GM18511 (cell line): ENCODE measurements at regions not wholly inside any gene's neighbourhood (a gene's known extent, or its start where the extent isn't known, plus 50 kb on each side); places are given as distances from the start of the nearest gene placed in this dataset.
"Not testable (repeated sequence)": the region's sequence is repeated elsewhere in the genome, so short reads cannot be mapped to it uniquely, and the experiment has no call there.

Experiments
- ATAC-seq: cut with Tn5 transposase; IDR thresholded peaks from one replicate; pipeline ENCODE4 v1.9.1; 2021; ENCODE audit warnings: mild to moderate bottlenecking, moderate library complexity; ENCODE audit not compliant: unreplicated experiment

- not testable (repeated sequence) for ATAC-seq
These were observed 257.0 kb upstream of the OSR1 start for GRCh38 chr2:19615402-19615801.

- ATAC-seq, result no peak
These were observed 255.6 kb upstream of the OSR1 start for GRCh38 chr2:19614066-19614465.

GRCh38 chr2:19611491-19612332, 253.3 kb upstream of the OSR1 start:
- ATAC-seq, result no peak

- ATAC-seq, result no peak
These were observed 250.8 kb upstream of the OSR1 start for GRCh38 chr2:19609266-19609665.

GRCh38 chr2:19607931-19608771, 249.7 kb upstream of the OSR1 start:
- no peak for ATAC-seq

- no peak for ATAC-seq
These were observed 249.0 kb upstream of the OSR1 start for GRCh38 chr2:19607400-19607799.

- ATAC-seq, result no peak
These were observed 242.6 kb upstream of the OSR1 start for GRCh38 chr2:19600982-19601381.

- ATAC-seq, result no peak
These were observed 242.1 kb upstream of the OSR1 start for GRCh38 chr2:19600506-19600905.

GRCh38 chr2:19598971-19599370, 240.5 kb upstream of the OSR1 start:
- ATAC-seq, result no peak

GRCh38 chr2:19592197-19592596, 233.8 kb upstream of the OSR1 start:
- ATAC-seq, result no peak

- no peak for ATAC-seq
These were observed 231.4 kb upstream of the OSR1 start for GRCh38 chr2:19589791-19590190.

GRCh38 chr2:19580830-19581229, 222.4 kb upstream of the OSR1 start:
- no peak for ATAC-seq

- no peak for ATAC-seq
These were observed 221.8 kb upstream of the OSR1 start for GRCh38 chr2:19580264-19580663.

- no peak for ATAC-seq
These were observed 221.0 kb upstream of the OSR1 start for GRCh38 chr2:19579461-19579860.

- ATAC-seq, result no peak
These were observed 219.3 kb upstream of the OSR1 start for GRCh38 chr2:19577723-19578122.

- no peak for ATAC-seq
These were observed 218.0 kb upstream of the OSR1 start for GRCh38 chr2:19576411-19576810.

GRCh38 chr2:19575641-19576040, 217.2 kb upstream of the OSR1 start:
- no peak for ATAC-seq

- no peak for ATAC-seq
These were observed 216.4 kb upstream of the OSR1 start for GRCh38 chr2:19574778-19575260.

GRCh38 chr2:19573784-19574183, 215.4 kb upstream of the OSR1 start:
- ATAC-seq, result no peak

- no peak for ATAC-seq
These were observed 213.3 kb upstream of the OSR1 start for GRCh38 chr2:19571773-19572172.

GRCh38 chr2:19569300-19569791, 210.9 kb upstream of the OSR1 start:
- ATAC-seq, result no peak

GRCh38 chr2:19568809-19569208, 210.4 kb upstream of the OSR1 start:
- ATAC-seq, result no peak
